ENCODE measurements at regions not wholly inside any gene's neighbourhood (a gene's known extent, or its start where the extent isn't known, plus 50 kb on each side); places are given as distances from the start of the nearest gene placed in this dataset.

DNA sequence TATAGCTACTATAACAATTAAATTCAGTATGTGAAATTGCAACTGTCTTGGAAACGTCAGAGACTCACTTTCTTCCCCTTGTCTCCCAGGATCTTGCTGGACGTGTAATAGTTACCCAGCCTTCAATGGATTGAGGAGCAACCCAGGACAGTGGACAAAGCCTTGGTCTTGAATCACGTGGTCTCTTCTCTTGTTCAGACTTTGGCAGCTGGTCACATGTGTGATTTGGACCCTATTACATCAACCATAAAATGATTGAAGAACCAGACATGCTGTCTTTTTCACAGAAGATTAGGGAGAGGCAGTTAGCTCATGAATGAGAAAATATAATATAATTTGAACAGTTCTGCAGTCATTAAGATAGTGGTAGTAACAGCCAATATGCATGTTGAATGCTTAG, 1085.5 kb upstream of the RBFOX1 start:
- no peak for DNase-seq

DNA sequence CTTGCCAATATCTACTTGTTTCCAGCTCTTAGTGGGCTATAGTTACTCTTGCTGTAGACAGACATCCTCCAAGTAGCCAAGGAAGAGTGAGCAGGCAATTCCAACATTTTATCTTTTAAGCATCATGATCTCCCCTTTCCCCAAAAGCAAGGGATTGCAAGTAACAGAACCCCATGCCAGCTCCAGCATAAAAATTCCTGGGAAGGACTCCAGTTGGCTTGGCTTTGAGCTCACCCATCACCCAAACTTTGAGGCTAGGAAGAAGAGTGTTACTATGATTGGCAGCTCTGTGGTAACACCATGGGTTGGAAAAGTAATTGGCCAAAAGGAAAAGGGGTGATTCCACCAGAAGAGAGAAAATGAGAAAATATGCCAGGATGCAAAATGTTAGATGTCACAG, 1086.4 kb upstream of the RBFOX1 start:
- DNase-seq = no peak

DNA sequence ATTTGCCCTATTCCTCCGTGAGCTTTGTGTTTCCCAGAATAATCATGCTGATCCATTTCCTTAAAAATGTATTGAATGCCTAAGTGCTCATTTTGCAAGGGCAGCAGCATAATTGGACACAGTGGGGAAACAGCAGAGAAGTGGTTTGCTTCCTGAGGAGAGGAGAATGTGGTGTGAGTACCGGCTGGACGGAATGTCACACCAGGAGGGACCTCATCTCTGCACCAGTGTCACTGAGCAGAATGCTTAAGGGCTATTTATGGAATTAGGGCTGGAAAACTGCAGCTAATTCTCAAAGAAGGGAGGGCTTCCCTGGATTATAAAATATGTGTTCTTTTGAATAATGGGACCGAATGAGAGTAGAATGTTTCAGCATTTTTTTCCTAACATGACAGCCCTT, 1100.6 kb upstream of the RBFOX1 start:
- DNase-seq = no peak

DNA sequence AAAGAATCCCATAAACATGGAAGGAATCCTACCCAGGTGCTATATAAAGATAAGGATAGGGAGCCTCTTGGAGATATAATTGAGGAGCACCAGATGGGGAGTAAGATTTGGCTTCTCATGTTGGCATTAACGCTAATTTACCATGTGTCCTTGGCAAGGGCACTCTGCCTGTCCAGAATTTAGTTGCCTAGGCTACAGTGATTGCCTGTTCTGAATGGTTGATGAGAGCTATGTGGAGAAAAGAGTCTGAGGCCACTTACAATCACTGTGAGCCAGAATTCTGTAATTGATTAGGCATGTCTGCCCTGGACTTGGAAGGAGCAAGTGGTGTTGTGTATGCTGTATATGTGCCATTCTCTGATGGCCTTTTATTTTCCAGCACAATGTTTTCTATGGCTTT, 1101.2 kb upstream of the RBFOX1 start:
- DNase-seq = no peak

DNA sequence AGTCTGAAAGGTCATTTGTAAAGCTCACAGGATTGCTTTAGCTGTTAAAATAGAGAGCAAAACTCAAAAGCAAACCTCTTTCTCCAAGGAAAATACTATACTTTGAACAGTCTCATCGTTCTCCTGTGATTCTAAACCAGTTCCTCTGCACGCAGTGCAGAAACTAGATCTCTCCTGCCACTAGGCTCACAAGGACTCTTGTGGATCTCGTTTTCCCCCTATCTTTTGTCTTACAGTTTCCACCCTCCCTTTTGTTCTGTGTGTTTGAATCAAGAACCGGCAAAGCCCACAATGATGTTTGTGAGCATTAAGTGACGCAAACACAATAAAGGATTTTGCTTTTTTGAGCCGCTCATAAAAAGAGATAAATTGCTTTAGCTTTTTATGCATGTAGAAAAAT, 1103.5 kb upstream of the RBFOX1 start:
- no peak for DNase-seq

DNA sequence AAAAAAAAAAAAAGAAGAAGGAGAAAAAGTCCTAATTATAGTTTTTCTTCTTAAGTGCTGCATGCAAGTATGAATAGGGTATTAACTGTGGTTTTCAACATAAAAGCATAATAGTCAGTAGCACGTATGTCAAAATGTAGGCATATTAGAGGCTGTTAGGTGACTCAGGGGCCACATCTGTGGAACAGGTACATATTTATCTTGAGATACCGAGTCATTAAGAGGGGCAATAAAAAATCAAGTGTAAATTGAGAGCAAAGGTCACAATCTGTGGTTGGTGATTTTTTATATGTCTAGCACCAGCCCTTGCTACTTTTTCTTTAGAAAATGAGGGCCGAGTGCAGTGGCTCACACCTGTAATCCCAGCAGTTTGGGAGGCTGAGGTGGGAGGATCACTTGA, 1113.8 kb upstream of the RBFOX1 start:
- DNase-seq = no peak

DNA sequence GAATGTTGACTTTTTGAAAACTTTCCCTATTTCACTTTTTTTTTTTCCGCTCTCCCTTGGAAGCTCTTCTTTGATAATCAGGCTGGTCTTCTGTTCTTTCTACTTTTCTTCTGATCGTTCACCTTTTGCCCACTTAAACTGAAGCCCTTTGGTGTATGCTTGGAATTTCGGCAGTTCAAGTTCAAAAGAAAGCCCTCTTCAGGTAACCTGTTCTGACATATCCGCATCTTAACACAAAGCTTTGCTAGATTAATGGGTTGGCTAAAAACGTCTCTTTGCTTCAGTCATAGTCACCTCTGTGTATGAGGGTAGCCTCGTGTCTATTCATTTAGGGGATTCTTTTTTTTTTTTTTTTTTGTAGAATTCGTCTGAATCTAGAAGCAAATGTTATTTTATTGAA, 1115.8 kb upstream of the RBFOX1 start:
- DNase-seq = no peak

DNA sequence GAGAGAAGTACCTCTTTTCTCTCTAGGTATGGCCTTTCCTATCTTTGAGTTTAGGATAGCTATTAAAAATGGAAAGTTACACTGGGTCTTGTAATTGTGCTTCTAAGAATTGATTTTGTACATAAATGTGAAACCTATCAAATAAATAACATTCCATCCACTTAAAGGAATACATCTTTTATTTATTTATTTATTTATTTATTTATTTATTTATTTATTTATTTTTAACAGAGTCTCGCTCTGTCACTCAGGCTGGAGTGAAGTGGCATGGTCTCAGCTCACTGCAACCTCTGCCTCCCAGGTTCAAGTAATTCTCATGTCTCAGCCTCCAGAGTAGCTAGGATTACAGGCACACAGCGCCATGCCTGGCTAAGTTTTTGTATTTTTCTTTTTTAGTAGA, 1114.0 kb upstream of the EEF2KMT start:
- DNase-seq = no peak

DNA sequence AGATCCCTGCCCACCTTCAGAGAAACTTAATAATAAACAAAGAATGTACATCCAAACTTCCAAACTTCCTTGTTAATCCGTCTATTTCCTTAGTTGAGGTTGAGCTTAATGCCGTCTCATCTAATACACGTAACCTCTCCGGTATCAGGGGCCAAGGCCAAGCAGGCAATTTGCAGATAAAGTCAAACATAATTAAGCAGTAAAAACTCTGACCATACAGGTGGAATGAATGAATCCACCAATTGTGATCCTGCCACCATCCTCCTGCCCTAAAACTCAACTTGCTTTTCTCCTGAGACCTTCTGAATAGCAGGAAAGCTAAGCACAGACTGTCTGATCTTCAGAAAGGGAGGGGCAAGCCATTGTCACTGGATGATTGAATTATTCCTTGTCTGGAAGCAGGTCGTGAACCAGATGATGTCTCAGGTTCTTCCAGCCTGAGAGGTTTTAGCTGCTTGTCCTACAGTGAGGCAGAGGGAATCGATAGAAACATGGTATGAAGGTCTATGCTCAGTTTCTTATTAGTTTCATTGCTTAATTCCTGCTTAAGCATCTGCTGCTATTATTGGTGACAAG, 1111.8 kb upstream of the EEF2KMT start:
- no peak for DNase-seq

DNA sequence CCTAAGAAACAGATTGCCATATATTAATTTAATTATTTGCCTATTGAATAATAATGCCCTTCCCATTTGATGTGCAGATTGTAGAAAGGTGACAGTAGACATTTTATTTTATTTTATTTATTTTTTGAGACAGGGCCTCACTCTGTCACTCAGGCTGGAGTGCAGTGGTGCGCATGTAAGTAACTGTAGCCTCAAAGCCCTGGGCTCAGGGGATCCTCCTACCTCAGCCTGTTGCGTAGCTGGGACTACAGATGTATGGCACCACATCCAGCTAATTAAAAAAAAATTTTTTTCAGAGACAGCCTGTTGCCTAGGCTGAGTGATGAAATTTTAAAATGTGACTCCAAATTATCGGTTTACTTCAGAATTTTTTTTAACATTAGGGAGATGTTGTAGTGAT, 1110.0 kb upstream of the EEF2KMT start:
- DNase-seq = no peak

DNA sequence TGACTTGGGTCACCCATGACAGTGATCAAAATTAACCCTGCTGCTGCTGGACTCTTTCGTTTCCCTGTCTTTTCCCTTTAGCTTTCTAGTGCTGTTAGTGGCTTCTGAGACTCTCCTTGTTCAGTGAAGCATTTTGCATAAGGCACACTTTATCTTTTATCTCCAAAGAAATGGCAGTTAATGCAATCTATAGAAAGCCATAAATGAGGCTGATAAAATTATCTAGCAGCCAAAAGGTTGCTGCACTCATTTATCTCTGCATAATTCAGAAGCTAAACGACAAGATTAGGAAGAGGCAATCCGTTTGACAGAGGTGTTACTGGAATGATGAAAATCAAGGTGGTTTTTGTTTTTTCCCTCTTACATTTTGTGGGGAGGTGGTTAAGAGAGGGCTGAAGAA, 1109.5 kb upstream of the EEF2KMT start:
- DNase-seq = no peak

DNA sequence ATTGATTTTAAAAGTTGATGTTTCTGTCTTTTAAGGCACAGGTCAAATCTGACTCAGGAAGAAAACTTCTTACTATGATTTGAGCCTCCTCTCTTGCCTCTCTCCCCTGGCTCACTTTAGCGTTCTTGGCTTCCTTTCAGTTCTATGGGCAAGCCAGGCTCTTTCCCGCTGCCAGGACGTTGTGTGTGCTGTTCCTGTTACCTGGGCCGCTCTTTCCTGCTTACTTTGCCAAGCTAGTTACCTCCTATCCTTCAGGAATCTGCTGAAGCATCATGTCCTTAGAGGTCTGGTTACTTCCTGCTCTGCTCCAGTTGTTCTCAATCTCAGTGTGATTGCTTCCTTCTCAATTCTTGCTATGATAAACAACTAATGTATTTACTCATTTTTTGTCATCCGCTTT, 1108.5 kb upstream of the EEF2KMT start:
- DNase-seq = no peak

DNA sequence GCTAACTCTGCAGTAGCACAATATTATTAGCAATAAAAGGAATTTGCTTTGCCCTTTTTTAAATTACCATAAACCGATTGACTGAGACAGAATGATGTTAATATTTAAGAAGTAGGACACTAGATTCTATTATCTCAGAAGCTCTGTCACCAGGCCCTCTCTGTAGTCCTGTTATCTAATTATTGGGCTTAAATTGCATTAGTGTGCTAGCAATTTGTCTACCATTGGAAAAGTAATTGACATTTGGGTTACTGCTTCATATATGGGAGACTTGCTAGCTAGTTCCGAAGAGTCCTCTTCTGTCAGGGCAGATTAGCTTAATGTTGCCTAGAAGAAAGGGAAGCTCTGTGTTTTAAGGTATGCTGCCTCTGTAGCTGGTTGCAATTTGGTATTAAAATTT, 1107.3 kb upstream of the EEF2KMT start:
- DNase-seq = no peak

DNA sequence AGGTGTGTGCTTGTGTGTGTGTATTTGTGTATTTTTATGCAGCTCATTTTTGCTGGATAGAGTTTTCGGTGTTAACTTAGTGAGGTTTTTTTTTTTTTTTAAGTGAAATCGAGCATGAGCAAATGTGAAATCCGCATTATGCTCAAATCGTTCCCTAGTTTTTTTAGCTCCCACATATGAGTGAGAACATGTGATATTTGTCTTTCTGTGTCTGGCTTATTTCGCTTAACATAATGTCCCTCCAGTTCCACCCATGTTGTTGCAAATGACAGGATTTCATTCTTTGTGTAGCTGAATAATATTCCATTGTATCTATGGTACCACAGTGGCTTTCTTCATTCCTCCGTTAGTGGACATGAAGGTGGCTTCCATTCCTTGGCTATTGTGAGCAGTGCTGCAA, 1103.3 kb upstream of the EEF2KMT start:
- no peak for DNase-seq

DNA sequence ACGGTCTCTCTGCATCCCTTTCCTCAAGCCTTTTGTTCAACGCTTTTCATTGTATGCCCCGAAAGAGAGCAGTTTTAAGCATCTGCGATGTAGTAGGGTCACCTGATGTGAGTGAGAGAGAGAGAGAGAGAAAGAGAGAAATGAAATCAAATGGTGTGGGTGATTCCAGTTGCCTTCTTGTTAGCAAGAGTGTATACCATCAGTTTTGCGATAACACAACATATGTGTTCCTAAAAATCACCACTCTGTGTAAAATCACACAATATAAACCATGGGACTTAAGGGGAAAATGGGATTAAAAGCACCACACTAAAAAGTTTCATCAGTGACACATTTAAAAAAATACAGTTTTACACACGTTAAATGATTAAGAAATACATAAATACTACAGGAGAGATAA, 1102.7 kb upstream of the EEF2KMT start:
- no peak for DNase-seq

DNA sequence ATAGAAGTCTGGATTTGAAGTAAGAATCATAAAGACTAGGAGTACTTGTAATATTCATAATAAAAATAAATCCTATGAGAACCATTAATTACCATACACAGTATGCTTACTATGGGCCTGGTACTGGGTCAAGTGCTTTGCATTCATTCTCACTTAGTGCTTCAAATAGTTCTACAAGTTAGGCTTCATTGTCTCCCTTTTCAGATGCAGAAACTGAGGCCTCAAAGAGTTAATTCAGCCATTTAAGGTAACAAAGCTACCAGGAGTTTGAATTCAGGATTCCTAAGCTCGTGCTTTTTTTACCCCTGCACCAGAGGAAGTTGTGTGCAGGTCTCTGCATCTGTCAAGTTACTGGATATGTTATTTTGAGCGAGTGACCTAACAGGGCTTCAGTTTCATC, 1098.4 kb upstream of the EEF2KMT start:
- DNase-seq = no peak

DNA sequence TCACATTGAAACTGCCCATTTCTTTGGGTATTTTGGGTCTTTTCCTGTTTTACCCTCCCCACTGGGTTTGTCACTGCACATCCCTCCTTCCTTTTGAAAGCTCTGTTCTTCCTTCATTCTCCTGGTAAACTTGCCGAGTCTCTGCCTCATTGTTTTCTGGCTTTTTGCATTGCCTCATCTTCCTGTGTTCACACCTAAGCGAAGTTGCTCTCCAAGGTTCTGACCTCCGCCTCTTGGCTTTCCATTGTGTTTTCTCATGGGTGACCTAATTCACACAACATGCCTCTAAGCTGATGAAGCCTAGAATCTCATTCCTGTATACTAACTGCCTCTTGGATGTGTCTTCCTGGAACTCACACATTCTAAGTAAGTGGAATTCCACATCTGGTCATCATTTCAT, 1096.1 kb upstream of the EEF2KMT start:
- no peak for DNase-seq

DNA sequence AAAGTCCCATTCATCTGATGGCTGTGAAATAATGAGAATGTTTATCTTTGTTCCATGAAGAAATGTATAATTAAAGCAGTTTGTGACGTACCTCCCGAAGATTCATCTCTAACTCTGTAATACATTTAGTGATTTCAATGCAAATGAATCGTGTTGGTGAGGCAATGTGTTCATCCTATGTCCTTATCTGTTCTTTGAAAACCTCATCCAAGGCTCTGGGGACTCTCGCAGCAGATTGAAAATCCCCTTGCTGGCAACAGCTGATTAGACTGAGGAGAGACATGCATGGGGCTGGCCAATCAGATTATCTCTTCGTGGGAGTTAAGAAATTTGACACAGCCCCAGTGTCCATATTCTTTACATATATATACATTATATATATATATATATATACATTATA, 1095.4 kb upstream of the EEF2KMT start:
- DNase-seq = no peak

DNA sequence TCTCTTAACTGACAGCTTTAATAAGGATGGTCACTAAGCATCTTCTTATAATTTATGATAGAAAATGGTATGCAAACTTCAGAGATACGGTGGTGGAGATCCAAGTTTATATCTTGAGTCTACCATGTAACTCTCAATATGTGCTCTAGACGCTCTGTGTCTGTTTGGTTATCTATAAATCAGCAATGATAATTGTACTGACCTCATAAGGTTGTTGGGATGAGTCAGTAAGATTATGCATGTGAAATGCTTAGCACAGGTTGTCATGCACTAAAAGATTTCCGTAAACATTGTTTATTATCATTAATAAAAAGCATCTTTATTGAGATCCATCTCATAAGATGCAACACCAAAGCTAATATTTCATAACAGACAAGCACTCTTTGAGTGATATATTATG, 1094.9 kb upstream of the EEF2KMT start:
- no peak for DNase-seq

DNA sequence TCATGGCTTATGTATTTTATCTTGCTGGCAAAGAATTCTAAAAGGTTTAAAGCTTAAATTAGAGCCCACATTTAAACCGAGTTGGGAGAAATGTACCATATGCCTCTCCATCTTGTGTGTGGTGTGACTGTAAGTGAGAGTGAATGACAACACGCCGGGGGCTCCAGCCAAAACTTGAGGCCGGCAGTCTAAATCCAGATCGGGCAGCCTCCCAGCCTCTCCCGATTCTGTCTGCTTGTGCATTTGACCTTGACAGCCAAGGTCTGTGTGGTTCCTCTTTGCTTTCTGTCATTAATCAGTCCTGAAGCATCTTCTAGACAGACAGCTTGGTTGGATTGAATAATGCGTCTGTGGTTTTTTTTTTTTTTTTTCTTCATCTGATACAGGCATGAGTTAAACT, 1093.2 kb upstream of the EEF2KMT start:
- no peak for DNase-seq

DNA sequence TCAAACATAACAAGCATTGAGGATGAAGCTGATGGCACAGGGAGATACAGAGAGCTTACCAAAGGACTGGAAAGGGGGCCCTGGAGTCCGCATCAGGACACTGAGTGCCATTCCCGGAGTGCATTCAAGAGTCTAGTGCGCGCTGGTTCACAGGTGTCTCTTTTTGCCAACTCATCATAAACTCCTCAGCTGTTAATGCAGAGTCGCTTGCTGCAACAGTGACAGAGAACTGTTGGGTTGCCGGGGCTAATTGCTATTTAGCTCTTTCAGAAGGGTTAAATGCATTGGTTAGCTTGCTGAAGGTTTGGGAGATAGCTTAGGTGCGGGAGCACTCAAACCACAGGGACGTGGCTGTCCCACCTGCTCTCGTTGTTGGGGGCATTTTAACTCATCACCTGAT, 1091.6 kb upstream of the EEF2KMT start:
- no peak for DNase-seq

DNA sequence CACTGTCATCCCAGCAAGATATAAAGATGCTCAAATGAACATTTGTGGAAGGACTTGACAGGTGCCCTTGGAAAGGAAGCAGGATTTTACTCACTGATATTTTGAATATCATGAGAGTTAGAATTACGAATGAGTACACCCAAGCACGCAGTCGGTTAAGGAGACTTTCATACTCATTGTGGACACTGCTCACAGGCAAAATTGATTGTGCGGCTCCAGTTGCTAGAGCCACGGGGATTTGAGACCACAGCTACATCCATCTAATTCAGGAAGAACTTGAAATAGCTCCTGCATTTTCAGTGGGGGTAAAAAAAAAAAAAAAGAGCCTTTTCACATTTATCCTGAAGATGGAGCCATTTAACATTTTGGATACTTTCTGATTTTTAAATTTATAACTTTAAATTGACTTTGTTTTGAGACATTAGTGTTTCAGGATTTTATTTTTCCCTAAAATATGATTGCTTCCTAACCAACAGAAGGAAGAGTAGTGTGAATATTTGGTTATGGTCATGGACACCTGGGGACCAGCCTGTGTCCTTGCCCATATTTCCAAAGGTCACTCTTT, 1080.1 kb upstream of the EEF2KMT start:
- DNase-seq = no peak

DNA sequence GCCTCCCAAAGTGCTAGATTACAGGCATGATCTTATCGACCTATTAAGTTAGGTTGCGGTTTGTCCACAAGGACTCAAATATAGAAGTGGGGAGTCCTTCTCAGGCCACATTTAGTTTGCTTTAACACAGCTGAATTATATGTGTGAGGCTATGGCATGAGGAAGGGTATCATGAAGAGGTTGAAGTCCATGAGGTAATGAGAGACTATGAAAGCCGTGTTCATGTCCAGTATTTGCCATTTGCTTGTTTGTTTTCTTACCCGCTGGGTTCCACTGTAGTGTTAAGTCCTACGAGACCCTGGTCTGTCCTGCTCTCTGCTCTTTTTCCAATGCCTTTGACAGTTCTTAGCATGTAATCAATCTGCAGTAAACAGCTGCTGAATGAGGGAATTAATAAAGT, 1072.4 kb upstream of the EEF2KMT start:
- DNase-seq = no peak

DNA sequence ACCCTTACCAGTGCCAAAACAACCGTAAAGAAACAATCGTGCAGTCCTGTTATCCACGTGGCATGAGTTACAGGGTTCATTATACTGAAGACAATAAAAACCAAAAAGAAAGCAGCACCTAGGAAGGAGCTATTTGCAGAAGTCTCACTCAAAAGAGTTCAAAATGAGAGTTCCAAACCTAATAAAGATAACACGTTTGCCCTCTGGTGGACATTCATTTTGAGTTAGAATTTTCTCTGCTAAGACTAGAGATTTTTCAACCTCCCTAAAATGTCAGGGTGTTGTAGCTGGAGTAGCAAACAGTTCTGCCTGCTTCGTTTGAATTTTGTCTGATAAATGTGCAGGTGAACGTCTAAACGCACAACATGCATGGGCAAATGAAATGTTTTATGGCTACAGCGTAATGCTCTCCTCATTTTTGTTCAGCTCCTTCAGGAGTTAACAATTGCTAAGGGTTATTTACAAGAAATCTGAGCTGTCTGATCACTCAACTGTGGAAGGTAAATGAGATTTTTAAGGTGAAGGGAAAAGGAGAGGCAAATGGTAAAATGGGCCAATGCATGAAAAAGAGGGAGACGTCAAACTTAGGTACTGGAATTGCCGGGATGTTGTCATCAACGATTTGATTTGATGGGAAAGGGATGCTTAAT, 1067.9 kb upstream of the EEF2KMT start:
- DNase-seq = peak; percentile 8

DNA sequence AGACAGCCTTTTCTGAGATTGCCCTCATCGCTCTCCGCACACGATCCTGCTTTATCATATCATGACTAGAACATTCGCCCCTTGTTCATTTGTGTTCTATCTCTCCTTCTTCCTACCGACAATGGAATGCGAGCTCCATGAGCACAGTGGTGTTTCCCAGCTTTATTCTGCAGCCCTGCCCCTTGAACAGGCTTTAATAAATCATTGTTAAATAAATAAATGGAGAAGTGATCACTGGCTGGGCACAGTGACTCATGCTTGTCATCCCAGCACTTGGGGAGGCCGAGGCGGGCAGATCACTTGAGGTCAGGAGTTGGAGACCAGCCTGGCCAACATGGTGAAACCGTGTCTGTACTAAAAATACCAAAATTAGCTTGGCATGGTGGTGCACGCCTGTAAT, 1063.3 kb upstream of the EEF2KMT start:
- no peak for DNase-seq

Measured in DMS53 (cell line).